GM12892 (cell line): ENCODE measurements at regions not wholly inside any gene's neighbourhood (a gene's known extent, or its start where the extent isn't known, plus 50 kb on each side); places are given as distances from the start of the nearest gene placed in this dataset.

Experiments
- POLR2A ChIP-seq: IDR thresholded peaks from 2 replicates; pipeline ENCODE4 v1.6.1; 2011; ENCODE audit warnings: low read depth, low read length, control low read depth
- POLR2AphosphoS5 ChIP-seq: IDR thresholded peaks from 2 replicates; pipeline ENCODE4 v1.6.1; 2011; ENCODE audit warnings: low read depth, low read length, control low read depth

- no peak for TF ChIP-seq POLR2A
- no peak for TF ChIP-seq POLR2AphosphoS5
These were observed 891.9 kb upstream of the LRRTM1 start for GRCh38 chr2:81196383-81196851.
